HG02798 (cell line): ENCODE measurements at regions not wholly inside any gene's neighbourhood (a gene's known extent, or its start where the extent isn't known, plus 50 kb on each side); places are given as distances from the start of the nearest gene placed in this dataset.
"Not testable (repeated sequence)": the region's sequence is repeated elsewhere in the genome, so short reads cannot be mapped to it uniquely, and the experiment has no call there.

ENCODE experiments used
- ATAC-seq: cut with Tn5 transposase; IDR thresholded peaks from one replicate; pipeline ENCODE4 v1.9.1; 2021; ENCODE audit warnings: mild to moderate bottlenecking; ENCODE audit not compliant: unreplicated experiment, poor library complexity

DNA sequence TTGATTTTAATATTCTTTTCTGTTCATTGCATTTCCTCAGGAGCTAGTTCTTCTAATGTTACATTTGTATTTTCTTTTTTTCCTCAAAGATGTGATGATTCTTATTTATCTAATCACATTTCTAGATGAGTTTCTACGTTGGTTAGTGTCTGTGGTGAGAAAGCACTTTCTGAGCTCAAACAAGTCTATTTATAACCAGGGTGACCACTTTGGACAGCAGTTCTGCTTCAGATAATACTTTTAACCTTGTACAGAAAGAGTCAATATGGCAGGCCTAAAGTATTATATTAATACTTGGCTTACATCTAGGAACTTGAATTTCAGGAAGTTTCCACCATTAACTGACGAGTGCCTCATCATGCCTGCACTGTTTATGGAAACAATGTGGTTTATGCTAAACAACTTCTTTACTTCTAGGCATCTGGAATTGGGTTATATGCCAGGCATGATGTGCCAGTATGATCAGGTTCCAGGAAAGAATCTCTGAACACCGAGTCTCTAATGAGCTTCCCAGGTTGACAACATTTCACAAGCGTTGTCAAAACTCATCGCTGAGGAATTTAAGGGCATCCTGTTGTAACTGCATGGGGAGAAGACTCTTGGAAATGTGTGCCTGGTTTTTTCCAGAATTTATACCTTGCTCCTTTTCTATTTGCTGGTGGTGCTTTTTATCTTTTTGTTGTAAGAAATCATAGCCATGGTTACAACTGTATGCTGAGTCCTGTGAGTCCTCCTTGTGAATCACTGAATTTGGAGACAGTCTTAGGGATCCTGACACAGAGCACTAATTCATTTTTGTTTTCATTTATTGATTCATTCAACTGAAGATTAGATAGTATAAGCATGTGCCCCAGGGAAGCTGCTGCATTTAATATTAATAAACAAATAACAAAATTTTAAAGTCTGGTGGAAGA is 344.4 kb upstream of the PCDH9 start:
- ATAC-seq, result no peak

DNA sequence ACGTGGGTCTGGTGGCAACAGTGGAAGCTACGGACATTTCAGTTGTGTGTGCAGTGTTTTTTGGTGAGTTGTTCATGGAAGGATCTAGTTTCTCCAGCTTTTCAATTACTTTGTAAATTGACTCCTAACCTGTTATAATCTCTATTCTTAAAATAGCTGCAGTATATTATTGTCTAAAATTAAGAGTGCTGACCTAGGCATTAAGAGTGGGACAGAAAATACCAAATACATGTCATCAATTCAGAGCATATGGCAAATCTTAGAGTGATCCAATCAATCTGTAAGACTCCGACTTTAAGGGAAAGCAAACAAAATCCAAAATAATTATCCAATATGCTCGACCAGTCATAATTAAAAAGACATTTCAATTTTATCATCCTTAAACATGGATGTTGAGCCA is 338.1 kb upstream of the PCDH9 start:
- ATAC-seq, result no peak

DNA sequence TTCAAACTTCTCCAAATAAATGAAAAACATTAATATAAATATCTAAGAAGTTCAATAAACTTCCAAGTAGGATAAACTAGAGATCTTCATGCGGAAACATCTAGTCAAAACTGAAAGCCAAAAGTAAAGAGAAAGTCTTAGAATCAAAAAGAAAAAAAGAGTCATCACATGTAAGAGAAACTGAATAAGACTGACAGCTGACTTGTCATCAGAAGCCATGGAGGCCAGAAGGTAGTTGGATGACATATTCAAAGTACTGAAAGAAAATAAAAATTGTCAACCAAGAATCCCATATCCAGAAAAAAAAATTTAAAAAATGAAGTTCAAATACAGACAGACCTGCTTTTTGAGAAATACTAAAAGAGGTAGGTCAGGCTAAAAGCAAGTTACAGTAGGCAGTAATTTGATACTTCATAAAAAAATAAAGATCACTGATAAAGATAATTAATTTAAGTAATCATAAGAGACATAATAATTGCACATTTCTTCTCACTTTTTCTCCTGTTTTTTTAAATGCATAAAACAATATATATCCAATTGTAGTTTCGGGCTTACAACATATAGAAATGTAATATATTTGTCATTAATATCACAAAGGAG is 327.6 kb upstream of the PCDH9 start:
- no peak for ATAC-seq

DNA sequence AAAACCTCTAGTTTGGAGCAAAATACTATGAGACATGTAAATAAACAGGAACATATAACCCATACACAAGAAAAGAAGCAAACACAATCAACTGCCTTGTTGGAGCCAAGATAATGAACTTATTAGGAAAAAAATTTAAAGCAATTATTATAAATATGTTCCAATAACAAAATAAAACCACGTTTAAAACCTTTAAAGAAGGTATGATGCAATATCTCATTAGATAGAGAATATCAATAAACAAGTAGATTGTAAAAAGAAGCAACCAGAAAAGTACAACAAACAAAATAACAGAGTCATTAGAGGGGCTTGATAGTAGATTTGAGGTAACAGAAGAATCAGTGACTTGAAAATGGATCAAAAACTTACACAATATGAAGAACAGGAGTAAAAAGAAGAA is 327.0 kb upstream of the PCDH9 start:
- no peak for ATAC-seq

DNA sequence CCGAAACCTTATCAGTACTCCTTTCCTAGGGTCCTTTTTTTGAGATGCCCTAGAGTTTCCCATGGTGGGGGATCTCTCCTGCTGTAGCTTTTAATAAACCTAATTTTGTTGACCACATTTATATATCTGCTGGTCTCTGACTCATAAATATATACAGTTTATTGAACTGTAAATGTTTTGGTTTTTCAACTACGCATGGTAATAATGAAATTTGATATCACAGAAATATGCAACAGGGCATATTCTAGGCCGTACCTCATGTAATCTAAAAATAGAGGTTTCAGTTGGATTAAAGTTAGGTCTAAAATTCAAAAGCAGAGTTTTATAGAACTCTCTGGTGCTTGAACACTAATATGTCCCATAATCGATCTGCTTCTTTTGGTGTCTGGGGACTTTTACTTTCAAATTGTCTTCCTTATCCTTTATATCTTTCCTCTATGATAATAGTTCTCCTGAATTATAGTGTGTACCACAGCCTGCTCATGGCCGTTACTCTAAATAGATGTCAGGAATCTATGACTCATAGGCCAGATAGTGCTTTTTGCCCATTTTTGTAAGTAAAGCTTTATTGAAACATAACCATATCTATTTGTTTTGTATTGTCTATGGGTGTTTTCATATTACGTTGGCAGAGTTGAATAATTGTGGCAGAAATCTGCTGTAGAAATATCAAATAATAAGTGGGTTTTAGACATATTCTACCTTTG is 324.8 kb upstream of the PCDH9 start:
- ATAC-seq, result no peak

DNA sequence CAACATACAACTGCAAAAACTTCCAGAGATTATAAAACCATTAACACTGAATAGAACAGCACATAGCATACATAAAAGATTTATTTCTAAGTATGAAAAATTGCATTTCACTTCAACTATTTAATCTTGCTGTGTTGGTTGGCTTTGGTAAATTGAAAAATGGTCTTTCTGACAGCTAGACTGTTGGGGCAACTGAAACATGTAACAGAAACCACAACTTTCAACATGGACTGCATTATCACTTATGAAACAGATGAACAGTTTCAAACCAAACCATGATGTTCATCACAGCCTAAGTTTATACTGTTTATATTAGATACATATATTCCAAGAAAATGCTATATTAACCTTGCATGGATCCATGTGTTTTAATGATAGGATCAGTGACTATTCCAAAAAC is 324.1 kb upstream of the PCDH9 start:
- peak; percentile 44 for ATAC-seq

DNA sequence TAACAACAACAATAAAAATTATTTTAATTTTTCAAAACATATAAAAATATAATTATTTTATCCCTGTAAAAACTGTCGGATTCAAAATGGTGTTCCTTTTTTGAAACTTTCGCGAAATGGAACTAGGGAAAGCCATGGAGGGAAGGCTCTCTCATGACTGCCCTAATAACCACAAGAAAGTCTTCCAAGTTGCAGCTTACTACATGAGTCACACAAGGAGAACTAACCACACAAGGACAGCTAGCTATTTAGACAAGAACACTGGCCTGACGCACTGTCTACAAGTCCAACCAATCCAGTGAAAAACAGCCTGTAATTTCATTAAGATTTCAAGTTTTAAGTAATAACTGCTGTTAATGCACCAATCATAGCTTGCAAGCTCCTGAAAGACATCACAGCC is 319.2 kb upstream of the PCDH9 start:
- no peak for ATAC-seq

DNA sequence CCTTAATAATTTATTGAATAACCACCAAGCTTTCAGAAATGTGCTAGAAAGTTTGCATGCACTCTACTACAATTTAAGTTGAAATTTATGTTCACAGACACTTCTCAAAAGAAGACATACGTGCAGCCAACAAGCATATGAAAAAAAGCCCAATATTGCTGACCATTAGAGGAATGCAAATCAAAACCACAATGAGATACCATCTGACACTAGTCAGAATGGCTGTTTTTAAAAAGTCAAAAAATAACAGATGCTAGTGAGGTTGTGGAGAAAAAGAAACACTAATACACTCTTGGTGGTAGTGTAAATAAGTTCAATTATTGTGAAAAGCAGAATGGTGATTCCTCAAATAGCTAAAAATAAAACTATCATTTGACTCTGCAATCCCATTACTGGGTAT is 308.8 kb upstream of the PCDH9 start:
- ATAC-seq, result no peak

DNA sequence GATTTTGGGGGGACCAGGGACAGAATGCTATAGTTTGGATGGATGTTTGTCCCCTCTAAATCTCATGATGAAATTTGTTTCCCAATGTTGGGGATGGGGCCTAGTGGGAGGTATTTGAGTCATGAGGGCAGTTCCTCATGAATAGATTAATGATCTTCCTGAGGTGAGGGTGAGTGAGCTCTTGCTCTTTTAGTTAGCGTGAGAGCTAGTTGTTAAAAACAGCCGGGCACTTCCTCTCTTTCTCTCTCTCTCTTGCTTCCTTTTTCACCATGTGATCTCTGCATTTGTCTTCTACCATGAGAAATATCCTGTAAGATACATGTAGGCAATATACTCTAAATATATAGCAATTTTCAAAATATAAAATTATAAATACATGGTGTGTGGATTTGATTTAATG is 290.8 kb upstream of the PCDH9 start:
- ATAC-seq, result peak; percentile 35

DNA sequence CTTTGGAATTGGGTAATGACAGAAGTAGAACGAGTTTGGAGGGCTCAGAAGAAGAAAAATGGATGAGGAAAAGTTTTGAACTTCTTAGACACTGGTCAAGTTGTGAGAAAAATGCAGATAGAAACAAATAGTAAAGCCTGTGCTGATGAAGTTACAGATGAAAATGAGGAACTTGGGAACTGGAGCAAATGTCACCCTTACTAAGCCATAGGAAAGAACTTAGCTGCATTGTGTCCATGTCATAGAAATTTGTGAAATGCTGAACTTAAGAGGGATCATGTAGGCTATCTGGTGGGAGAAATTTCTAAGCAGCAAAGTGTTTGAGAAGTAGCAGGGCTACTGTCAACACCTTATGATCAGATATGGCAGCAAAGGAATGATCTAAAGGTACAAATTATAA is 289.2 kb upstream of the PCDH9 start:
- ATAC-seq, result no peak

DNA sequence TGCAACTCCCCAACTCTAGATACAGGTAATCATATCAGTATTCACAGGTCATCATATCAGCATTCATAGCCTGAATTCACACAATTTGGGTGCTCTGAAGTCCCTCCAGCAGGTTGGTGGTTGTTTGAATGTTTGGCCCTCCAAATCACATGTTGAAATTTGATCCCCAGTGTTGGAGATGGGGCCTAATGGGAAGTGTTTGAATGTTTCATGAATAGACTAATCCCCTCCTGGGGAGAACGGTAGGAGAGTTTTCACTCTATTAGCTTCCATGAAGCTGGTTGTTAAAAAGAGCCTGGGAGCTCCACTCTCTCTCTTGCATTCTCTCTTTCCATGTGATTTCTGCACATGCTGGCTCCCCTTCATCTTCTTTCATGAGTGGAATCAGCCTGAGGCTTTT is 288.6 kb upstream of the PCDH9 start:
- no peak for ATAC-seq

DNA sequence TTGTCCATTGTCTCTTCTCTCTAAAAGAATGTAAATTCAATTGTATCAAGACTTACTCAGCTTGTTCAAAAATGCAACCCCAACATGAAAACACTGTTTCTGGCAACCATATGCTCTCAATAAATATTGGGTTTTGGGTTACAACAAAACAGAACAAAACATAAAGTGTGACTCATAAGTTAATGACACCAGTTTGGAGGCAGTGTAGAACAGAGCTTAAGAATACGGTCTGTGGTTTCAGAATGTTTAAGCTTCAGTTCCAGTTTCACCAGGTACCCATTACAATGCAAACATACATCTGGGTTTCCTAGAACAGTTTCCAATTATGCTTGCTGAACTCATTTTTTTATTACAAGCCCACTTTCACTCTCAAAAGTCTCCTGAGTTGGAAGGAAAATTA is 285.8 kb upstream of the PCDH9 start:
- ATAC-seq, result peak; percentile 94

DNA sequence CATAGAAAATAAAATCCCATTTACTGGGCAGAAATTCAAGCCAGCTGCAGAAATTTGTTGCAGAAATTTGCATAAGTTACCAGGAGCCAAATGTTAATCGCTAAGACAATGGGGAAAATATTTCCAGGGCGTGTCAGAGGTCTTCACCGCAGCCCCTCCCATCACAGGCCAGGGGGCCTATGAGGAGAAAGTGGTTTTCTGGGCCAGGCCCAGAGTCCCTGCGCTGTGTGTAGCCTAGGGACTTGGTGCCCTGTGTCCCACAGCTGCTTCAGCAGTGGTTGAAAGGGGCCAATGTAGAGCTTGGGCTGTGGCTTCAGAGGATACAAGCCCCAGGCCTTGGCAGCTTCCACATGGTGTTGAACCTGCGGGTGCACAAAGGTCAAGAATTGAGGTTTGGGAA is 278.9 kb upstream of the PCDH9 start:
- no peak for ATAC-seq

DNA sequence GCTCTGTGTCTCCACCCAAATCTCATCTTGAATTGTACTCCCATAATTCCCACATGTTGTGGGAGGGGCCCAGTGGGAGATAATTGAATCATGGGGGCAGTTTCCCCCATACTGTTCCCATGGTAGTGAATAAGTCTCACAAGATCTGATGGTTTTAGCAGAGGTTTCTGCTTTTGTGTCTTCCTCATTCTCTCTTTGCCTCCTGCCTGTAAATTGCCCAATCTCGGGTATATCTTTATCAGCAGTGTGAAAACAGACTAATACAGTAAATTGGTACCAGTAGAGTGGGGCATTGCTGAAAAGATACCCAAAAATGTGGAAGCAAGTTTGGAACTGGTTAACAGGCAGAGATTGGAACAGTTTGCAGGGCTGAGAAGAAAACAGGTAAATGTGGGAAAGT is 278.1 kb upstream of the PCDH9 start:
- ATAC-seq, result not testable (repeated sequence)

DNA sequence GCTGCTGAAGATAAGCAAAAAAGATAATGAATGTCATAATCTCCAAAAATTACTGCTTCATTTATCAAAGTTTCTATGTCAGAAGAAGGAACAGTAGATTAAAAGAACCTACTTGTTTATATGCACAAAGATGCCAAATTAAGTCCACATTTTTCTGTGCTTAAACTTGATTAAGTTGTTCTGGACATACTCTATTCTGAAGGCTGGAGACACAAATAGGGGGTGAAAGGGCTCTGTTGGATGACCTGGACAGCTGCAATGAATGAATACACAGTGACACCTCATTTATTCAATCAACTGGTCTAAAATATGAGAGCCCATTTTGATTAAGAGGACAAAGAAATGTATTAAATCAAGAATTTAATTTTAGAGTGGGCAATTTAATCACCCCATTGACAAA is 276.3 kb upstream of the PCDH9 start:
- ATAC-seq, result no peak

DNA sequence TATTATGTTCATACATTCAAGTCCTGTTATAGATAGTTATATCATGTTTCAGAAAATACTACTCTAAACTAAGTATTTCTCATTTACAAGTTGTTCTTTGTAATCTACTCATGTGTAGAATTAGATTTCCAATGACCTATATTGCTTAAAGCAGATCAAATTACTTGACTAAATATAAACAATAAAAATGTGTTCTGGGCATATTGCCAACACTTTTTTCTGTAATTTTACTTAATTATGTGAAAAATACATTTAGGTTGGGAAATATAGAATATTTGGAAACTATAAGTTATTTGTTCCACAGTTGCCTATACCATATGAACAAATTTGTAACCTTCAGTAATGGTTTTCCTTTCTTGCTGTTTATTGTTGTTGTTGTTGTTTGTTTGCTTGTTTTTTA is 275.2 kb upstream of the PCDH9 start:
- no peak for ATAC-seq

DNA sequence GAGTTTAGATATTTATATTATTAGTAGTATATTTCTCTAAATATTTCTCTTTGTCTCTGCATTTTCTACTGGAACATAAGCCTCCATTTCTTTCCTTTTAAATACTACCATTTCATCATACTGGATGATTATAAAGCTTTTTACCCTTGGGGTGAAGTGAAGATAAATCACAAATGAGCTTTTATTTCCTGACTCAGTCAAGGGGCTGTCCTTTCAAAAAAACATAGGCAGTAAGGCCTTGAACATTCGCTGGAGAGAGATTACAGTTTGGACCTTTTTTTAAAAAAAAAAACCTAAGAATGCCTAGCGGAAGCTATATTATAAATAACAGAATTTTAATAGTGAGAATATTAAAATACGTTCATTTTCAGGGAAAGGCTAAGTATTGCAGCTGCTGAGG is 268.8 kb upstream of the PCDH9 start:
- no peak for ATAC-seq

DNA sequence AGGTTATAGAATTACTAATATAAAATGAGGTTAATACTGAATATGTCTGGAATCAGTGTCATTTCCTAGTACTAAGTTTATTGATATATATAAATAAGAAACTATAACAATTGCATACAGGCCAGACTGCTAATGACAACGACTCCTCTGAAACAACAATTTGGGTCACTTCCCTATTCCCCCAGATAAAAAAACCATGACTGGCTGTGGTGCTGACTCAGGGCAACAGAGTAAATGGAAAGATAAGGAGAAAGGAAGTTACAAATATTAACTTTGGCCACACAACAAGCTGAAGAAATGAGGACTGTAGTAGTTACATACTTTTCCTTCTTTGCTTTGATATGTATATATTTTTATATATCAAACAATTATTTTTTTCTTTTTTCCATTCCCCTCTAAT is 263.7 kb upstream of the PCDH9 start:
- ATAC-seq, result no peak

DNA sequence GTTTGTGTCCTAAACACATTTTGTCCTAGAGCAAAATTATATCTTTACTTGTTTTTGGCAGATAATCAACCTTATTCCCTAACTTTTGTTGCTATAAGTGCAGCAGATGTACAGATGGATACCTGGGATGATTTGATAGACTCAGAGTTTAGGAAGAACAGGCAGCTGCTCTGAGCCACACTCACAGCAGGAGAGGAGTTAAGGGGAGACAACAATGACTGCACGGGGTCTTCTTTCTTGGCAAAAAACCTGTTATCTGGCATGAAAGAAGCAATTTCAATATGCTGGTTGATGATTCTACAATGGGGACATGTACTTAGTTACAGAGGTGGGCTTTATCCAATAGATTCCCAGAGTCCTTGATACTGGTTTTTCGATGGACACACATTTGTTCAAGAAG is 258.9 kb upstream of the PCDH9 start:
- no peak for ATAC-seq

DNA sequence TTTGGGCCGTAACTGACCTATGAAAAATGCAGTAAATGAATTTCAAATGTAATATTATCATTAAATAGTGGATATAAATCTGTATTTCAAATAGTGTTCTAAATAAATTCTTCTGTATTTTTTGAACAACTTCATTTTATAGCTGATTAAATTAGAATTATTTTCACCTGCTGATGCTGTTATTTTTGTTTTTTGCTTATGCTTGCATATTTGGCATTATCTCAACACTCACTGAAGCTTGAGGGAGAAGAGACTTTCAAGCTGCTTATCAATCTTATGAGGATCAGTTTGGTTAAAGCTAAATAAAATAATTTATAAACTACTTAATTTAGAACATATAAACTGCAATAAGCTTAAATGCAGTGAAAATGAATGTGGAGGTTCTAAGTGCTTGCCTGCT is 251.3 kb upstream of the PCDH9 start:
- no peak for ATAC-seq

DNA sequence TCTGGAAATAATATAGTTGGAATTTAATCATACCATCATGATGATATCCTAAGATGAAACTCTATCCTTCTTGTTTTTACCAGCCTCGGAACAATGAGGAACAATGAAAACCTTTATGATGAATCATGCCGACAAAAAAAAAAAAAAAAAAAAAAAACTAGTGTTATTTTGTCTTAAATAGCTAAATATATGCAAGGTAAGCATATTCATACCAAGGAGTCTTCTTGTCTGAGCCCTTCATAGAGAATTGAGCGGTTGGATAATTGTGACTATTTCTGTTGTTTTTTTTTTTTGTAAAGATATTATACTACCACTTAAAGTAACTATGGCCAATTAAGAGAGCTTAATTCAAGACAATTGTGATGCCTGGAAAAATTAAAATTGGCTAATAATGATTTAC is 244.0 kb upstream of the PCDH9 start:
- ATAC-seq, result no peak
